Erythroblast (primary cell): ENCODE measurements at regions not wholly inside any gene's neighbourhood (a gene's known extent, or its start where the extent isn't known, plus 50 kb on each side); places are given as distances from the start of the nearest gene placed in this dataset.

Experiments
- GATA1 ChIP-seq: IDR thresholded peaks from 2 replicates; pipeline ENCODE4 v1.6.1; 2011; ENCODE audit warnings: low read depth, mild to moderate bottlenecking, control low read depth, low read length, moderate library complexity
- POLR2A ChIP-seq: IDR thresholded peaks from 2 replicates; pipeline ENCODE4 v1.6.1; 2011; ENCODE audit warnings: mild to moderate bottlenecking, low read length

GRCh38 chr3:188053036-188053340 lies 101.0 kb upstream of the LPP start:
- TF ChIP-seq POLR2A (no peak), GATA1 (no peak)
